GM12878 (cell line): ENCODE measurements at regions not wholly inside any gene's neighbourhood (a gene's known extent, or its start where the extent isn't known, plus 50 kb on each side); places are given as distances from the start of the nearest gene placed in this dataset.

Source experiments
- CHD2 ChIP-seq: IDR thresholded peaks from 2 replicates; pipeline ENCODE4 v1.6.1; 2011; ENCODE audit warnings: low read depth, low read length, improper control_type of control experiment, borderline replicate concordance
- CREM ChIP-seq: IDR thresholded peaks from 2 replicates; pipeline ENCODE4 v1.6.1; 2014; ENCODE audit warnings: antibody characterized with exemption, low read depth
- CTCF ChIP-seq, 3 experiments: IDR thresholded peaks in 2 of 3; conservative IDR thresholded peaks in 1 of 3; 2 replicates each; pipeline ENCODE4 v1.5.1; 2011; ENCODE audit warnings: low read depth in 3 of 3, low read length in 3 of 3, mild to moderate bottlenecking in 3 of 3, control low read depth in 2 of 3, moderate library complexity in 2 of 3, inconsistent platforms in 1 of 3, mixed read lengths in 1 of 3; ENCODE audit not compliant: control insufficient read depth in 2 of 3, insufficient read depth in 1 of 3; ENCODE audit errors: extremely low read depth in 1 of 3
- HDGF ChIP-seq: fragments of 450-650 bp; IDR thresholded peaks from 2 replicates; pipeline ENCODE4 v1.6.1; 2016; ENCODE audit warnings: antibody characterized with exemption
- HSF1 ChIP-seq: fragments of 150-350 bp; IDR thresholded peaks from 2 replicates; pipeline ENCODE4 v1.6.1; 2014; ENCODE audit warnings: mild to moderate bottlenecking, low read depth, low read length
- SIN3A ChIP-seq: IDR thresholded peaks from 2 replicates; pipeline ENCODE4 v1.6.1; 2012; ENCODE audit warnings: low read depth, low read length, improper control_type of control experiment

GRCh38 chr4:188697243-188697642 is 558.0 kb downstream of the TRIML1 start:
- TF ChIP-seq HDGF (no peak), SIN3A (no peak), CREM (no peak), CHD2 (no peak), HSF1 (no peak), CTCF (IDR thresholded peaks at IDR 0.05 in 2 of 3, conservative IDR thresholded peaks at IDR 0.05 in 1 of 3; ENCODE audit: control insufficient read depth in 2 of 3, extremely low read depth in 1 of 3, insufficient read depth in 1 of 3, low read depth in 3 of 3, low read length in 3 of 3) (no peak)
